Mucosa of descending colon (tissue), 3 donors: ENCODE measurements at regions not wholly inside any gene's neighbourhood (a gene's known extent, or its start where the extent isn't known, plus 50 kb on each side); places are given as distances from the start of the nearest gene placed in this dataset.
A peak's percentile ranks its signal among the peaks of the same experiment; 100 is the strongest.

ENCODE experiments used
- ATAC-seq: fragments of 200-7000 bp; cut with Tn5 transposase; one replicate; pipeline ENCODE4 v1.9.1; 2020; ENCODE audit warnings: mild to moderate bottlenecking, moderate library complexity
- DNase-seq, 3 donors: peaks; one replicate each; pipeline ENCODE4 v3.0.0-alpha.2; 2020
- H3K36me3 ChIP-seq: fragments of 200-600 bp; one replicate; pipeline ENCODE4 v1.8.0; 2021; ENCODE audit warnings: low read depth, mild to moderate bottlenecking
- H3K4me1 ChIP-seq: fragments of 200-600 bp; one replicate; pipeline ENCODE4 v1.8.0; 2021; ENCODE audit warnings: low read depth, mild to moderate bottlenecking
- H3K4me3 ChIP-seq: fragments of 200-600 bp; one replicate; pipeline ENCODE4 v1.8.0; 2021; ENCODE audit warnings: mild to moderate bottlenecking
- H3K9me3 ChIP-seq: fragments of 200-600 bp; one replicate; pipeline ENCODE4 v1.8.0; 2021; ENCODE audit warnings: mild to moderate bottlenecking
- CTCF ChIP-seq: fragments of 200-600 bp; IDR thresholded peaks from one replicate; pipeline ENCODE4 v1.8.0; 2022; ENCODE audit warnings: antibody characterized with exemption, mild to moderate bottlenecking
- intact Hi-C, 2 donors: fragments of 100-400 bp; cut with DNase I in 1 of 2; cut with micrococcal nuclease in 1 of 2; formaldehyde crosslinking; loops; one replicate each; pipeline versions ENCODE4 v1.11.0 to v1.11.1; 2022; cut with DNase I, micrococcal nuclease
- donor health status: DM: no; HTN: no; CAD: no; lungs with moderate emphysema.
- donor health status: DM: no; HTN: no; CAD: no.
- donor health status: DM: no; HTN: yes; CAD: no.

- Histone ChIP-seq H3K4me3 (no peak overlapping the region), H3K9me3 (no peaks in the 10 kb centered on the region), H3K36me3 (no peaks in the 10 kb centered on the region), H3K4me1 (no peaks in the 10 kb centered on the region)
- no peak for DNase-seq
- intact Hi-C loops = no loop called here
- no peak for ATAC-seq
- TF ChIP-seq CTCF = no peak
Measured at GRCh38 chr1:209010475-209011230, 572.9 kb upstream of the CAMK1G start.

- ATAC-seq = peak; percentile 59
- intact Hi-C loops = no loop called here
- DNase-seq = peak in 1 of 3 donors; percentile 30
Measured at GRCh38 chr1:209012443-209013196, 570.9 kb upstream of the CAMK1G start.

GRCh38 chr1:209015092-209015491 lies 568.4 kb upstream of the CAMK1G start:
- intact Hi-C loops = no loop called here
- Histone ChIP-seq H3K9me3 (peaks cover 7% of the 10 kb centered on the region), H3K4me3 (no peak overlapping the region), H3K36me3 (no peaks in the 10 kb centered on the region), H3K4me1 (no peaks in the 10 kb centered on the region)
- DNase-seq (no peak), ATAC-seq (no peak)
- no peak for TF ChIP-seq CTCF

More at GRCh38 chr1:209012443-209013196, 570.9 kb upstream of the CAMK1G start:
- H3K4me3 ChIP-seq = no peak overlapping the region
- H3K36me3 ChIP-seq = no peaks in the 10 kb centered on the region
- H3K4me1 ChIP-seq = no peaks in the 10 kb centered on the region
- TF ChIP-seq CTCF = no peak
- H3K9me3 ChIP-seq = no peaks in the 10 kb centered on the region

GRCh38 chr1:209021622-209022021 lies 561.9 kb upstream of the CAMK1G start:
- intact Hi-C loops = no loop called here
- peaks cover 10% of the 10 kb centered on the region for H3K9me3 ChIP-seq
- H3K36me3 ChIP-seq = no peaks in the 10 kb centered on the region
- ATAC-seq (no peak), DNase-seq (no peak)
- no peak for TF ChIP-seq CTCF
- H3K4me3 ChIP-seq = no peak overlapping the region
- H3K4me1 ChIP-seq = no peaks in the 10 kb centered on the region

- no peak for TF ChIP-seq CTCF
- peaks cover 10% of the 10 kb centered on the region for H3K9me3 ChIP-seq
- DNase-seq (no peak), ATAC-seq (peak; percentile 66)
- intact Hi-C loops = no loop called here
- H3K4me3 ChIP-seq = no peak overlapping the region
- no peaks in the 10 kb centered on the region for H3K4me1 ChIP-seq
- no peaks in the 10 kb centered on the region for H3K36me3 ChIP-seq
Measured at GRCh38 chr1:209023790-209024189, 559.7 kb upstream of the CAMK1G start.
